Vagina (tissue), 2 donors: ENCODE measurements at regions not wholly inside any gene's neighbourhood (a gene's known extent, or its start where the extent isn't known, plus 50 kb on each side); places are given as distances from the start of the nearest gene placed in this dataset.

Experiments used
- POLR2A ChIP-seq, 2 donors: fragments of 450-650 bp; IDR thresholded peaks; one replicate each; pipeline ENCODE4 v1.6.1; 2017; ENCODE audit warnings: antibody characterized with exemption in 2 of 2, mild to moderate bottlenecking in 2 of 2, moderate library complexity in 2 of 2
- POLR2AphosphoS5 ChIP-seq, 2 donors: sonication (generic); formaldehyde crosslinking; IDR thresholded peaks; one replicate each; pipeline ENCODE4 v1.9.0; 2017; ENCODE audit warnings: antibody characterized with exemption in 2 of 2, mild to moderate bottlenecking in 2 of 2, low read depth in 1 of 2; ENCODE audit not compliant: insufficient read depth in 1 of 2
- TF ChIP-seq, protein P1 (sequence below), 3 experiments: fragments of 450-650 bp in 2 of 3; fragments of 200-600 bp in 1 of 3; sonication (generic) in 1 of 3; IDR thresholded peaks; one replicate each; pipeline ENCODE4 v1.5.1; 2017 to 2019; ENCODE audit warnings: antibody characterized with exemption in 3 of 3, mild to moderate bottlenecking in 2 of 3, moderate library complexity in 2 of 3

DNA sequence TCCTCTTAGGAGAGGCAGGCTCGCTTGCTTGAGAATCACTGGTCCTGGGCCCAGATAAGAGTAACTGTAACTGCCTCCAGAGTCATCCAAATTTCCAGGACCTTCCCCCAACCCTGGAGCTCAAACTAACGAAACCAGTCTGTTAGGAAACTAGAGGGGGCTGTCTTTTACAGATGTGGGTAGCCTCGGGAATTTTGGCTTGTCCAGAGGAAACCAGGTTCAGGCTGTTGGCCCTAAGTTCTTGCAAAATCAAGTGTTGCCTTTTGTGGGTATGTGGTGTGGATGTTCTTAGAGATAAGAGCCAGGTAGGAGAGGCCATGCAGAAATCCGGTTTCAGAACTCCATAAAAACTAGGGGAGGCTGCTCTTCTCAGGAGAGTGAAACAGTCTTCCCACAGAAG is 125.0 kb upstream of the DLX2 start:
- TF ChIP-seq, protein P1, sequence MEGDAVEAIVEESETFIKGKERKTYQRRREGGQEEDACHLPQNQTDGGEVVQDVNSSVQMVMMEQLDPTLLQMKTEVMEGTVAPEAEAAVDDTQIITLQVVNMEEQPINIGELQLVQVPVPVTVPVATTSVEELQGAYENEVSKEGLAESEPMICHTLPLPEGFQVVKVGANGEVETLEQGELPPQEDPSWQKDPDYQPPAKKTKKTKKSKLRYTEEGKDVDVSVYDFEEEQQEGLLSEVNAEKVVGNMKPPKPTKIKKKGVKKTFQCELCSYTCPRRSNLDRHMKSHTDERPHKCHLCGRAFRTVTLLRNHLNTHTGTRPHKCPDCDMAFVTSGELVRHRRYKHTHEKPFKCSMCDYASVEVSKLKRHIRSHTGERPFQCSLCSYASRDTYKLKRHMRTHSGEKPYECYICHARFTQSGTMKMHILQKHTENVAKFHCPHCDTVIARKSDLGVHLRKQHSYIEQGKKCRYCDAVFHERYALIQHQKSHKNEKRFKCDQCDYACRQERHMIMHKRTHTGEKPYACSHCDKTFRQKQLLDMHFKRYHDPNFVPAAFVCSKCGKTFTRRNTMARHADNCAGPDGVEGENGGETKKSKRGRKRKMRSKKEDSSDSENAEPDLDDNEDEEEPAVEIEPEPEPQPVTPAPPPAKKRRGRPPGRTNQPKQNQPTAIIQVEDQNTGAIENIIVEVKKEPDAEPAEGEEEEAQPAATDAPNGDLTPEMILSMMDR (IDR thresholded peaks at IDR 0.05): no peak
- TF ChIP-seq POLR2AphosphoS5 (IDR thresholded peaks at IDR 0.05; ENCODE audit: insufficient read depth in 1 of 2, low read depth in 1 of 2) (no peak), POLR2A (IDR thresholded peaks at IDR 0.05) (no peak)
